H1 (cell line): ENCODE measurements at regions not wholly inside any gene's neighbourhood (a gene's known extent, or its start where the extent isn't known, plus 50 kb on each side); places are given as distances from the start of the nearest gene placed in this dataset.

Source experiments
- CTCF ChIA-PET: fragments of 300-600 bp; sonication (Branson Sonifier 250); formaldehyde crosslinking; loops from one replicate; lab custom pipeline; 2021; ENCODE audit not compliant: partially characterized antibody; lab: Charles Lee
- POLR2A ChIA-PET: fragments of 300-600 bp; sonication (Branson Sonifier 250); formaldehyde crosslinking; loops from one replicate; lab custom pipeline; 2021; ENCODE audit warnings: inconsistent platforms; ENCODE audit not compliant: partially characterized antibody; lab: Charles Lee
- DNase-seq, 2 experiments: peaks; one replicate each; pipeline versions ENCODE4 v3.0.0 to v3.0.0-alpha.2; 2010 to 2022; ENCODE audit warnings: low spot score in 2 of 2, low read depth in 1 of 2, mixed read lengths in 1 of 2
- FAIRE-seq: peaks from 2 replicates; lab custom pipeline; 2011; peaks lifted over from hg19 to GRCh38; lab: Jason Lieb, UNC
- H2AFZ ChIP-seq: 2 replicates; pipeline ENCODE4 v1.8.1; 2012; ENCODE audit warnings: low read length, inconsistent platforms
- H2AK5ac ChIP-seq: 2 replicates; pipeline ENCODE4 v1.6.1; 2013; ENCODE audit warnings: low read depth, low read length
- H2BK120ac ChIP-seq: replicated peaks from 2 replicates; pipeline ENCODE3; 2013; ENCODE audit warnings: low read depth, low read length, inconsistent platforms
- H2BK12ac ChIP-seq: 2 replicates; pipeline ENCODE4 v1.6.1; 2013; ENCODE audit warnings: low read depth, low read length
- H2BK15ac ChIP-seq: 2 replicates; pipeline ENCODE4 v1.6.1; 2013; ENCODE audit warnings: low read length
- H2BK20ac ChIP-seq: 2 replicates; pipeline ENCODE4 v1.6.1; 2013; ENCODE audit warnings: low read length
- H2BK5ac ChIP-seq: 2 replicates; pipeline ENCODE4 v1.6.1; 2013; ENCODE audit warnings: low read depth, low read length
- H3K14ac ChIP-seq: 2 replicates; pipeline ENCODE4 v1.6.1; 2013; ENCODE audit warnings: inconsistent platforms; ENCODE audit not compliant: insufficient read length
- H3K18ac ChIP-seq: 2 replicates; pipeline ENCODE4 v1.6.1; 2013; ENCODE audit warnings: low read length; ENCODE audit errors: extremely low read depth
- H3K23ac ChIP-seq: 2 replicates; pipeline ENCODE4 v1.6.1; 2013; ENCODE audit warnings: inconsistent platforms; ENCODE audit not compliant: insufficient read length
- H3K23me2 ChIP-seq: 2 replicates; pipeline ENCODE4 v1.6.1; 2013; ENCODE audit warnings: low read depth, low read length
- H3K27ac ChIP-seq: 2 replicates; pipeline ENCODE4 v1.6.1; 2011; ENCODE audit warnings: low read depth, low read length, inconsistent platforms
- H3K27me3 ChIP-seq, 4 experiments: replicated peaks in 1 of 4; 1 replicate in 1 of 4; 2 replicates in 3 of 4; pipeline versions ENCODE4 v1.6.1 to v1.8.1; 2011 to 2013; ENCODE audit warnings: low read length in 3 of 4, mild to moderate bottlenecking in 3 of 4, inconsistent platforms in 2 of 4, mixed read lengths in 2 of 4, moderate library complexity in 1 of 4; ENCODE audit not compliant: control insufficient read depth in 3 of 4, insufficient read depth in 3 of 4; ENCODE audit errors: extremely low read depth in 1 of 4
- H3K36me3 ChIP-seq, 4 experiments: 2 replicates each; pipeline versions ENCODE4 v1.6.1 to v1.8.1; 2011 to 2013; ENCODE audit warnings: mild to moderate bottlenecking in 4 of 4, low read length in 3 of 4, moderate library complexity in 2 of 4, control low read depth in 1 of 4, inconsistent platforms in 1 of 4; ENCODE audit not compliant: insufficient read depth in 4 of 4, control insufficient read depth in 2 of 4
- H3K4ac ChIP-seq: replicated peaks from 2 replicates; pipeline ENCODE3; 2013; ENCODE audit warnings: low read length, low read depth, mixed read lengths, inconsistent platforms; ENCODE audit not compliant: insufficient read length
- H3K4me1 ChIP-seq, 4 experiments: replicated peaks in 1 of 4; 1 replicate in 1 of 4; 2 replicates in 3 of 4; pipeline versions ENCODE4 v1.6.1 to v1.8.1; 2011 to 2013; ENCODE audit warnings: low read length in 3 of 4, inconsistent platforms in 2 of 4, mixed read lengths in 1 of 4; ENCODE audit not compliant: insufficient read depth in 4 of 4, control insufficient read depth in 3 of 4
- H3K4me2 ChIP-seq, 2 experiments: 2 replicates each; pipeline versions ENCODE4 v1.6.1 to v1.8.1; 2011 to 2013; ENCODE audit warnings: low read depth in 2 of 2, low read length in 2 of 2, control low read depth in 1 of 2, inconsistent platforms in 1 of 2, mild to moderate bottlenecking in 1 of 2; ENCODE audit not compliant: insufficient read depth in 1 of 2
- H3K4me3 ChIP-seq, 4 experiments: fragments of 200-600, 300-600 bp in 1 of 4; sonication (generic), shearing (Covaris generic), sonication (Bioruptor Twin) in 1 of 4; 2 replicates each; pipeline versions ENCODE4 v1.5.1 to v1.8.1; 2011 to 2016; ENCODE audit warnings: low read length in 4 of 4, low read depth in 3 of 4, control low read depth in 2 of 4, inconsistent platforms in 2 of 4, mild to moderate bottlenecking in 2 of 4, mixed read lengths in 1 of 4, moderate library complexity in 1 of 4; ENCODE audit not compliant: insufficient read depth in 2 of 4; ENCODE audit errors: extremely low read depth in 1 of 4
- H3K56ac ChIP-seq: replicated peaks from 2 replicates; pipeline ENCODE3; 2013; ENCODE audit warnings: low read depth, mild to moderate bottlenecking, mixed read lengths, low read length, inconsistent platforms; ENCODE audit not compliant: insufficient read length
- H3K79me1 ChIP-seq: 2 replicates; pipeline ENCODE4 v1.6.1; 2013; ENCODE audit warnings: low read depth, low read length, control low read depth
- H3K79me2 ChIP-seq, 2 experiments: 2 replicates each; pipeline versions ENCODE4 v1.6.1 to v1.8.1; 2012 to 2013; ENCODE audit warnings: low read length in 2 of 2, mild to moderate bottlenecking in 2 of 2, inconsistent platforms in 1 of 2; ENCODE audit not compliant: insufficient read depth in 2 of 2, control insufficient read depth in 1 of 2
- H3K9ac ChIP-seq, 4 experiments: replicated peaks in 1 of 4; 1 replicate in 1 of 4; 2 replicates in 3 of 4; pipeline versions ENCODE4 v1.6.1 to v1.8.1; 2011 to 2013; ENCODE audit warnings: low read depth in 3 of 4, low read length in 3 of 4, control low read depth in 2 of 4, mild to moderate bottlenecking in 2 of 4, moderate library complexity in 2 of 4, inconsistent platforms in 1 of 4; ENCODE audit errors: extremely low read depth in 1 of 4
- H3K9me3 ChIP-seq, 2 experiments: 2 replicates each; pipeline versions ENCODE4 v1.6.1 to v1.8.1; 2012 to 2013; ENCODE audit warnings: mild to moderate bottlenecking in 2 of 2, moderate library complexity in 2 of 2, control low read depth in 1 of 2, inconsistent platforms in 1 of 2, low read depth in 1 of 2, low read length in 1 of 2, mixed read lengths in 1 of 2; ENCODE audit not compliant: insufficient read depth in 2 of 2
- H4K20me1 ChIP-seq, 2 experiments: replicated peaks in 1 of 2; 2 replicates each; pipeline versions ENCODE3 to v1.8.1; 2011 to 2013; ENCODE audit warnings: inconsistent platforms in 2 of 2, low read length in 2 of 2, mild to moderate bottlenecking in 1 of 2; ENCODE audit not compliant: insufficient read depth in 2 of 2, control insufficient read depth in 1 of 2
- H4K5ac ChIP-seq: 2 replicates; pipeline ENCODE4 v1.6.1; 2013; ENCODE audit warnings: low read length, low read depth, mixed read lengths, inconsistent platforms; ENCODE audit not compliant: insufficient read length
- H4K8ac ChIP-seq: 2 replicates; pipeline ENCODE4 v1.8.0; 2013; ENCODE audit warnings: mild to moderate bottlenecking, moderate library complexity, low read length, inconsistent platforms; ENCODE audit not compliant: insufficient read depth; ENCODE audit errors: extremely low read depth
- H4K91ac ChIP-seq: replicated peaks from 2 replicates; pipeline ENCODE3; 2013; ENCODE audit warnings: low read length, mixed read lengths, inconsistent platforms; ENCODE audit not compliant: insufficient read length
- GABPA ChIP-seq: IDR thresholded peaks from 2 replicates; pipeline ENCODE4 v1.6.1; 2011; ENCODE audit warnings: mild to moderate bottlenecking, low read length, moderate library complexity, borderline replicate concordance; ENCODE audit not compliant: insufficient read depth
- NRF1 ChIP-seq: IDR thresholded peaks from 2 replicates; pipeline ENCODE4 v1.6.1; 2011; ENCODE audit warnings: mild to moderate bottlenecking, low read depth, low read length, improper control_type of control experiment
- WGBS, 2 experiments: shearing (Covaris generic) in 1 of 2; methylation state at CpG; one replicate each; pipeline versions ENCODE4 v1.1.6 to v1.1.7; 2013 to 2015; ENCODE audit warnings: low lambda C conversion rate in 2 of 2, mixed read lengths in 2 of 2, inconsistent platforms in 1 of 2, low coverage in 1 of 2, missing lambda C conversion rate in 1 of 2; ENCODE audit not compliant: insufficient replicate concordance in 2 of 2, insufficient coverage in 1 of 2, insufficient read length in 1 of 2; ENCODE audit errors: extremely low coverage in 1 of 2, missing lambda C conversion rate in 1 of 2; 5-methylcytosine and 5-hydroxymethylcytosine counted together

DNA sequence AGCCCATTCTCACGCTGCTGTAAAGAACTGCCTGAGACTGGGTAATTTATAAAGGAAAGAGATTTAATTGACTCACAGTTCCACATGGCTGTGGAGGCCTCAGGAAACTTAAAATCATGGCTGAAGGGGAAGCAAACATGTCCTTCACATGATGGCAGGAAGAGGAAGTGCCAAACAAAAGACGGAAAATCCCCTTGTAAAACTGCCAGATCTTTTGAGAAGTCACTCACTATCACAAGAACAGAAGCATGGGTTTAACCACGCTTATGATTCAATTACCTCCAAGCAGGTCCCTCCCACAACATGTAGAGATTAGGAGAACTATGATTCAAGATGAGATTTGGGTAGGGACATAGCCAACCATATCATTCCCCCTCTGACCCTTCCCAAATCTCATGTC is 335.5 kb downstream of the IL15 start:
- Histone ChIP-seq H2BK120ac (no peak overlapping the region), H3K79me1 (no peaks in the 10 kb centered on the region), H3K4me3 (no peak overlapping the region), H2AK5ac (no peak overlapping the region), H2BK5ac (no peak overlapping the region), H3K23ac (no peak overlapping the region), H3K56ac (no peak overlapping the region), H3K4ac (no peak overlapping the region), H3K9me3 (peaks cover 3 to 7% of the 10 kb centered on the region in 2 experiments; a peak in 2 of 4 replicates), H4K5ac (no peak overlapping the region), H3K79me2 (no peaks in the 10 kb centered on the region), H2BK12ac (no peak overlapping the region), H3K27me3 (no peaks in the 10 kb centered on the region), H4K20me1 (no peaks in the 10 kb centered on the region), H3K36me3 (no peaks in the 10 kb centered on the region), H3K18ac (no peak overlapping the region), H3K27ac (no peak overlapping the region)
- FAIRE-seq = no peak
- CTCF ChIA-PET = interaction anchor here (1.2 kb wide), 1 partner anchor 8 kb away, joined by 5 read pairs; no protein-coding TSS in a partner anchor
- no peak for TF ChIP-seq GABPA
- TF ChIP-seq NRF1 = no peak
- TF ChIP-seq, all 59 proteins: peak for 0
- 92% methylated on average over 3 of the region's 3 CpGs; no CpG with 5 or more reads in 1 of the 2 experiments for WGBS, 2 experiments
- no peak overlapping the region for H4K91ac ChIP-seq
- H2AFZ ChIP-seq = no peak overlapping the region
- no peak overlapping the region for H3K14ac ChIP-seq
- H2BK20ac ChIP-seq = no peak overlapping the region
- no peak overlapping the region for H2BK15ac ChIP-seq
- no peak overlapping the region for H3K9ac ChIP-seq
- no peaks in the 10 kb centered on the region for H3K4me1 ChIP-seq
- H4K8ac ChIP-seq = no peak overlapping the region
- DNase-seq = no peak
- H3K23me2 ChIP-seq = no peaks in the 10 kb centered on the region
- POLR2A ChIA-PET = no interaction called here
- no peak overlapping the region for H3K4me2 ChIP-seq
